HL-60 (cell line): ENCODE measurements at regions not wholly inside any gene's neighbourhood (a gene's known extent, or its start where the extent isn't known, plus 50 kb on each side); places are given as distances from the start of the nearest gene placed in this dataset.

Experiments
- CTCF ChIP-seq: IDR thresholded peaks from one replicate; pipeline ENCODE4 v1.5.1; 2011; ENCODE audit warnings: low read length, control low read depth, inconsistent platforms; ENCODE audit not compliant: insufficient read depth
- POLR2AphosphoS5 ChIP-seq: IDR thresholded peaks from 2 replicates; pipeline ENCODE4 v1.6.1; 2012; ENCODE audit warnings: low read depth
- SPI1 ChIP-seq: IDR thresholded peaks from 2 replicates; pipeline ENCODE4 v1.6.1; 2012; ENCODE audit warnings: low read depth, mild to moderate bottlenecking, borderline replicate concordance

DNA sequence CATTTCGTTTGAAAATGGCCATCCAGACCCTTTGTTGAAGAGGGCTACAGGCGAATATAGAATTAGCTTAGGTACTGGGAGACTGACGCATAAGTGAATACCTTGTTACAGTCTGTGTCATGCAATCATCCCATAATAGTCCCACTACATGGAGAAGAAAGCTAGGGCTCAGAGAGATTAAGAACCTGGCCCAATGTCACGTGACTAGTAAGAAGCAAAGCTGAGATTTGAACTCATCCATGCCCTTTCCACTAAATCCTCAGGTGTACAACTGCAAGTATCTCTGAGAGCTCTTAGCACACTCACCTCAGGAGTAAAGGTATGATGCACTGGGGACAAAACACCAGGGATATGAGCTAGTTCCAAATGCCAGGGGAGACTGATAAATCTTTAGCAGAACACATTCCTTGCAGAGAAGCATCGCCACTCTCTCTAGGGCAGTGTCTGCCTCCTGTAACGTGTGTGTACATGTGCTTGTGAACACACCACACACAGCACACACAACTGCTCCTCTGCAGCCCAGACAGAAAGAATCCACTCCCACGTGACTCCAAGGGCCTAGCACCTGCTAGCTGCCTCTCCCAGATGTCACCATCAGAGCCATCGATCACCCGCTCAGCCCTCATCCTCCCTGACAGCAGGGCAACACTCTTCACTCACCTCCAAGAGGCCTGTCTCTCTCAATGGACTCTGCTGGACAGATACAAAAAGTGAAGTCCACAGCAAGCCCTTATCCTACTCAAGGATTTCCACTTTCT is 402.8 kb downstream of the NXPE2 start:
- TF ChIP-seq CTCF (no peak), SPI1 (no peak), POLR2AphosphoS5 (no peak)
